ENCODE measurements at regions not wholly inside any gene's neighbourhood (a gene's known extent, or its start where the extent isn't known, plus 50 kb on each side); places are given as distances from the start of the nearest gene placed in this dataset.

DNA sequence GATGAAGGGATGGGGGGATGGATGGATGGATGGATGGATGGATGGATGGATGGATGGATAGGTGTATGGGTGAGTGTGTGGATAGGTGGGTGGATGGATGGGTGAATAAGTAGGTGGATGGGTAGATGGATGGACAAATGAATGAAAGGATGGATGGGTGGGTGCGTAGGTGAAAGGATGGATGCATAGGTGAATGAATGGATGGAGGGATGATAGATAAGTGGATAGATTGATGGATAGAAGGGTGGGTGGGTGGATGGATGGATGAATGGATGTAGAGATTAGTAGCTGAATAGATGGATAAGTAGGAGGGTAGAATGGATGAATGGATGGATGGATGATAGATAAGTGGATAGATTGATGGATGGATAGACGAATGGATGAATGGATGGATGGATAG, 152.7 kb downstream of the MN1 start:
- TF ChIP-seq CTCF (IDR thresholded peaks at IDR 0.05; ENCODE audit: control extremely low read depth in 1 of 3, insufficient read depth in 1 of 3, low read depth in 1 of 3, low read length in 3 of 3) (no peak), TBP (IDR thresholded peaks at IDR 0.05; ENCODE audit: low read depth, low read length) (no peak), NANOG (IDR thresholded peaks at IDR 0.05; ENCODE audit: insufficient read depth, low read depth, low read length, poor library complexity, severe bottlenecking) (no peak), JUN (IDR thresholded peaks at IDR 0.05; ENCODE audit: low read depth, low read length) (no peak), GABPA (IDR thresholded peaks at IDR 0.05; ENCODE audit: borderline replicate concordance, insufficient read depth, low read length) (no peak)
- TF ChIP-seq, protein P1, sequence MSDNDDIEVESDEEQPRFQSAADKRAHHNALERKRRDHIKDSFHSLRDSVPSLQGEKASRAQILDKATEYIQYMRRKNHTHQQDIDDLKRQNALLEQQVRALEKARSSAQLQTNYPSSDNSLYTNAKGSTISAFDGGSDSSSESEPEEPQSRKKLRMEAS (IDR thresholded peaks at IDR 0.05) = no peak

Measured in H1 (cell line).